Activated CD4-positive, alpha-beta T cell treated with anti-CD3 and anti-CD28 coated beads, Interleukin-2, amount 10 ng/mL, durations not matched to agents 24 days and 14 days (primary cell): ENCODE measurements at regions not wholly inside any gene's neighbourhood (a gene's known extent, or its start where the extent isn't known, plus 50 kb on each side); places are given as distances from the start of the nearest gene placed in this dataset.

Source experiments
- DNase-seq: peaks from one replicate; pipeline ENCODE4 v3.0.0; 2022
- H3K27ac Mint-ChIP-seq: one replicate; pipeline ENCODE4 v1.8.0; 2022; ENCODE audit warnings: mild to moderate bottlenecking, mixed read lengths
- H3K27me3 Mint-ChIP-seq: one replicate; pipeline ENCODE4 v1.8.0; 2022; ENCODE audit warnings: mixed read lengths
- H3K36me3 Mint-ChIP-seq: one replicate; pipeline ENCODE4 v1.8.0; 2022; ENCODE audit warnings: low read depth, mild to moderate bottlenecking, mixed read lengths
- H3K4me1 Mint-ChIP-seq: one replicate; pipeline ENCODE4 v1.8.0; 2021; ENCODE audit warnings: mixed read lengths
- H3K4me3 Mint-ChIP-seq: one replicate; pipeline ENCODE4 v1.8.0; 2022; ENCODE audit warnings: mild to moderate bottlenecking, moderate library complexity, mixed read lengths
- H3K9me3 Mint-ChIP-seq: one replicate; pipeline ENCODE4 v1.8.0; 2021; ENCODE audit warnings: mixed read lengths
- intact Hi-C: fragments of 100-400 bp; cut with micrococcal nuclease; formaldehyde crosslinking; loops from one replicate; pipeline ENCODE4 v1.15.1; 2023

- Mint-ChIP-seq H3K27me3 (no peaks in the 10 kb centered on the region), H3K4me1 (no peaks in the 10 kb centered on the region), H3K27ac (no peak overlapping the region), H3K36me3 (no peaks in the 10 kb centered on the region), H3K9me3 (peaks cover 16% of the 10 kb centered on the region), H3K4me3 (no peak overlapping the region)
- intact Hi-C loops, result no loop called here
- DNase-seq, result no peak
Measured at GRCh38 chr18:78554944-78555608, 424.5 kb upstream of the SALL3 start.

- intact Hi-C loops, result no loop called here
- Mint-ChIP-seq H3K9me3 (peaks cover 19% of the 10 kb centered on the region), H3K4me3 (no peak overlapping the region)
Measured at GRCh38 chr18:78557371-78557770, 422.2 kb upstream of the SALL3 start.

GRCh38 chr18:78558101-78558810 lies 421.4 kb upstream of the SALL3 start:
- H3K27ac Mint-ChIP-seq, result no peak overlapping the region
- no peaks in the 10 kb centered on the region for H3K36me3 Mint-ChIP-seq
- intact Hi-C loops, result no loop called here
- no peak overlapping the region for H3K4me3 Mint-ChIP-seq
- H3K9me3 Mint-ChIP-seq, result peaks cover 19% of the 10 kb centered on the region
- no peaks in the 10 kb centered on the region for H3K27me3 Mint-ChIP-seq
- H3K4me1 Mint-ChIP-seq, result no peaks in the 10 kb centered on the region
- no peak for DNase-seq

More at GRCh38 chr18:78557371-78557770, 422.2 kb upstream of the SALL3 start:
- Mint-ChIP-seq H3K36me3 (no peaks in the 10 kb centered on the region), H3K4me1 (no peaks in the 10 kb centered on the region), H3K27me3 (no peaks in the 10 kb centered on the region), H3K27ac (no peak overlapping the region)
- no peak for DNase-seq

- Mint-ChIP-seq H3K27me3 (no peaks in the 10 kb centered on the region), H3K4me1 (no peaks in the 10 kb centered on the region), H3K27ac (no peak overlapping the region), H3K9me3 (peaks cover 19% of the 10 kb centered on the region), H3K36me3 (no peaks in the 10 kb centered on the region), H3K4me3 (no peak overlapping the region)
- no peak for DNase-seq
- intact Hi-C loops, result no loop called here
Measured at GRCh38 chr18:78558948-78559347, 420.7 kb upstream of the SALL3 start.

- DNase-seq, result no peak
- H3K27ac Mint-ChIP-seq, result no peak overlapping the region
- no peaks in the 10 kb centered on the region for H3K36me3 Mint-ChIP-seq
- H3K4me3 Mint-ChIP-seq, result no peak overlapping the region
- H3K9me3 Mint-ChIP-seq, result peaks cover 19% of the 10 kb centered on the region
- intact Hi-C loops, result no loop called here
- no peaks in the 10 kb centered on the region for H3K27me3 Mint-ChIP-seq
- H3K4me1 Mint-ChIP-seq, result no peaks in the 10 kb centered on the region
Measured at GRCh38 chr18:78559584-78559983, 420.0 kb upstream of the SALL3 start.

GRCh38 chr18:78561757-78562510 lies 417.7 kb upstream of the SALL3 start:
- H3K36me3 Mint-ChIP-seq, result no peaks in the 10 kb centered on the region
- H3K27me3 Mint-ChIP-seq, result no peaks in the 10 kb centered on the region
- no peak for DNase-seq
- H3K4me3 Mint-ChIP-seq, result no peak overlapping the region
- no peaks in the 10 kb centered on the region for H3K4me1 Mint-ChIP-seq
- H3K27ac Mint-ChIP-seq, result no peak overlapping the region
- intact Hi-C loops, result no loop called here
- peaks cover 14% of the 10 kb centered on the region for H3K9me3 Mint-ChIP-seq

- no peaks in the 10 kb centered on the region for H3K27me3 Mint-ChIP-seq
- H3K4me1 Mint-ChIP-seq, result no peaks in the 10 kb centered on the region
- no peak overlapping the region for H3K4me3 Mint-ChIP-seq
- H3K9me3 Mint-ChIP-seq, result peaks cover 19% of the 10 kb centered on the region
- no peak overlapping the region for H3K27ac Mint-ChIP-seq
- no peaks in the 10 kb centered on the region for H3K36me3 Mint-ChIP-seq
- no peak for DNase-seq
- intact Hi-C loops, result no loop called here
Measured at GRCh38 chr18:78562531-78562961, 417.1 kb upstream of the SALL3 start.

- no peaks in the 10 kb centered on the region for H3K27me3 Mint-ChIP-seq
- H3K4me3 Mint-ChIP-seq, result no peak overlapping the region
- no peaks in the 10 kb centered on the region for H3K4me1 Mint-ChIP-seq
- DNase-seq, result no peak
- H3K9me3 Mint-ChIP-seq, result peaks cover 19% of the 10 kb centered on the region
- no peaks in the 10 kb centered on the region for H3K36me3 Mint-ChIP-seq
- no peak overlapping the region for H3K27ac Mint-ChIP-seq
- intact Hi-C loops, result no loop called here
Measured at GRCh38 chr18:78563110-78563509, 416.5 kb upstream of the SALL3 start.

- Mint-ChIP-seq H3K9me3 (peaks cover 14% of the 10 kb centered on the region), H3K4me1 (no peaks in the 10 kb centered on the region), H3K4me3 (no peak overlapping the region), H3K27ac (no peak overlapping the region), H3K36me3 (no peaks in the 10 kb centered on the region), H3K27me3 (no peaks in the 10 kb centered on the region)
- DNase-seq, result no peak
- intact Hi-C loops, result no loop called here
Measured at GRCh38 chr18:78564030-78564429, 415.6 kb upstream of the SALL3 start.

GRCh38 chr18:78564518-78564917 lies 415.1 kb upstream of the SALL3 start:
- Mint-ChIP-seq H3K27me3 (no peaks in the 10 kb centered on the region), H3K36me3 (no peaks in the 10 kb centered on the region), H3K9me3 (peaks cover 14% of the 10 kb centered on the region), H3K4me1 (no peaks in the 10 kb centered on the region), H3K27ac (no peak overlapping the region), H3K4me3 (no peak overlapping the region)
- DNase-seq, result no peak
- intact Hi-C loops, result no loop called here

GRCh38 chr18:78565240-78565639 lies 414.4 kb upstream of the SALL3 start:
- H3K4me1 Mint-ChIP-seq, result no peaks in the 10 kb centered on the region
- intact Hi-C loops, result no loop called here
- peaks cover 11% of the 10 kb centered on the region for H3K9me3 Mint-ChIP-seq
- H3K36me3 Mint-ChIP-seq, result no peaks in the 10 kb centered on the region
- H3K27me3 Mint-ChIP-seq, result no peaks in the 10 kb centered on the region
- H3K4me3 Mint-ChIP-seq, result no peak overlapping the region
- H3K27ac Mint-ChIP-seq, result no peak overlapping the region
- no peak for DNase-seq

- intact Hi-C loops, result no loop called here
- no peak overlapping the region for H3K4me3 Mint-ChIP-seq
- no peaks in the 10 kb centered on the region for H3K36me3 Mint-ChIP-seq
- H3K4me1 Mint-ChIP-seq, result no peaks in the 10 kb centered on the region
- peaks cover 9% of the 10 kb centered on the region for H3K9me3 Mint-ChIP-seq
- no peak overlapping the region for H3K27ac Mint-ChIP-seq
- no peaks in the 10 kb centered on the region for H3K27me3 Mint-ChIP-seq
- no peak for DNase-seq
Measured at GRCh38 chr18:78566065-78566464, 413.6 kb upstream of the SALL3 start.

GRCh38 chr18:78566720-78567119 lies 412.9 kb upstream of the SALL3 start:
- Mint-ChIP-seq H3K27me3 (no peaks in the 10 kb centered on the region), H3K4me3 (no peak overlapping the region), H3K4me1 (no peaks in the 10 kb centered on the region), H3K27ac (no peak overlapping the region), H3K36me3 (no peaks in the 10 kb centered on the region), H3K9me3 (peaks cover 9% of the 10 kb centered on the region)
- intact Hi-C loops, result no loop called here
- no peak for DNase-seq

- Mint-ChIP-seq H3K36me3 (no peaks in the 10 kb centered on the region), H3K27ac (no peak overlapping the region), H3K4me1 (no peaks in the 10 kb centered on the region), H3K4me3 (no peak overlapping the region), H3K9me3 (peaks cover 18% of the 10 kb centered on the region), H3K27me3 (no peaks in the 10 kb centered on the region)
- no peak for DNase-seq
- intact Hi-C loops, result no loop called here
Measured at GRCh38 chr18:78571063-78571785, 408.4 kb upstream of the SALL3 start.
